Panc1 (cell line): ENCODE measurements at regions not wholly inside any gene's neighbourhood (a gene's known extent, or its start where the extent isn't known, plus 50 kb on each side); places are given as distances from the start of the nearest gene placed in this dataset.

Experiments
- CTCF ChIP-seq: fragments of 450-650 bp; IDR thresholded peaks from 2 replicates; pipeline ENCODE4 v1.5.1; 2017; ENCODE audit warnings: mild to moderate bottlenecking
- POLR2AphosphoS5 ChIP-seq: IDR thresholded peaks from 2 replicates; pipeline ENCODE4 v1.6.1; 2012; ENCODE audit warnings: mild to moderate bottlenecking, low read depth, low read length, moderate library complexity
- REST ChIP-seq, 2 experiments: IDR thresholded peaks; 2 replicates each; pipeline ENCODE4 v1.6.1; 2011 to 2012; ENCODE audit warnings: low read depth in 2 of 2, control low read depth in 1 of 2, low read length in 1 of 2, mild to moderate bottlenecking in 1 of 2, moderate library complexity in 1 of 2; ENCODE audit not compliant: insufficient read depth in 1 of 2
- SIN3A ChIP-seq: IDR thresholded peaks from 2 replicates; pipeline ENCODE4 v1.6.1; 2012; ENCODE audit warnings: low read depth, mild to moderate bottlenecking, low read length, moderate library complexity, borderline replicate concordance; ENCODE audit not compliant: insufficient read depth
- TCF7L2 ChIP-seq: IDR thresholded peaks from 2 replicates; pipeline ENCODE4 v1.6.1; 2011; ENCODE audit warnings: mild to moderate bottlenecking, low read depth, low read length, inconsistent platforms

- no peak for TF ChIP-seq CTCF
- no peak for TF ChIP-seq POLR2AphosphoS5
- TF ChIP-seq REST (IDR thresholded peaks at IDR 0.05; ENCODE audit: insufficient read depth in 1 of 2, low read depth in 2 of 2, low read length in 1 of 2) = no peak
- no peak for TF ChIP-seq SIN3A
- TF ChIP-seq TCF7L2 = no peak
Observed at GRCh38 chr2:120518819-120519218, 172.9 kb downstream of the INHBB start.
